ENCODE measurements at regions not wholly inside any gene's neighbourhood (a gene's known extent, or its start where the extent isn't known, plus 50 kb on each side); places are given as distances from the start of the nearest gene placed in this dataset.

- no peak for DNase-seq (ENCODE audit: low read depth in 2 of 2)
These were observed 50.2 kb upstream of the XPA start for GRCh38 chr9:97747201-97747965.

GRCh38 chr9:97748525-97748924, 51.4 kb upstream of the XPA start:
- no peak for DNase-seq (ENCODE audit: low read depth in 2 of 2)

GRCh38 chr9:97749928-97750327, 52.8 kb upstream of the XPA start:
- no peak for DNase-seq (ENCODE audit: low read depth in 2 of 2)

- no peak for DNase-seq (ENCODE audit: low read depth in 2 of 2)
These were observed 54.4 kb upstream of the XPA start for GRCh38 chr9:97751531-97751930.

GRCh38 chr9:97752274-97752673, 55.1 kb upstream of the XPA start:
- DNase-seq (ENCODE audit: low read depth in 2 of 2), result no peak

GRCh38 chr9:97753364-97753763, 56.2 kb upstream of the XPA start:
- DNase-seq (ENCODE audit: low read depth in 2 of 2), result no peak

GRCh38 chr9:97753975-97754374, 56.8 kb upstream of the XPA start:
- no peak for DNase-seq (ENCODE audit: low read depth in 2 of 2)

GRCh38 chr9:97755618-97756267, 58.6 kb upstream of the XPA start:
- no peak for DNase-seq (ENCODE audit: low read depth in 2 of 2)

- DNase-seq (ENCODE audit: low read depth in 2 of 2), result no peak
These were observed 59.9 kb upstream of the XPA start for GRCh38 chr9:97756991-97757390.

GRCh38 chr9:97758334-97758916, 61.3 kb upstream of the XPA start:
- no peak for DNase-seq (ENCODE audit: low read depth in 2 of 2)

GRCh38 chr9:97759581-97760288, 62.6 kb upstream of the XPA start:
- DNase-seq (ENCODE audit: low read depth in 2 of 2), result no peak

GRCh38 chr9:97761056-97761598, 64.0 kb upstream of the XPA start:
- no peak for DNase-seq (ENCODE audit: low read depth in 2 of 2)

GRCh38 chr9:97761879-97762278, 64.7 kb upstream of the XPA start:
- DNase-seq (ENCODE audit: low read depth in 2 of 2), result no peak

GRCh38 chr9:97763874-97764273, 66.7 kb upstream of the XPA start:
- DNase-seq (ENCODE audit: low read depth in 2 of 2), result no peak

GRCh38 chr9:97766092-97766491, 69.0 kb upstream of the XPA start:
- no peak for DNase-seq (ENCODE audit: low read depth in 2 of 2)

GRCh38 chr9:97766610-97767009, 69.5 kb upstream of the XPA start:
- no peak for DNase-seq (ENCODE audit: low read depth in 2 of 2)

GRCh38 chr9:97767891-97768290, 70.8 kb upstream of the XPA start:
- no peak for DNase-seq (ENCODE audit: low read depth in 2 of 2)

- no peak for DNase-seq (ENCODE audit: low read depth in 2 of 2)
These were observed 71.6 kb upstream of the XPA start for GRCh38 chr9:97768746-97769145.

- DNase-seq (ENCODE audit: low read depth in 2 of 2), result no peak
These were observed 72.1 kb upstream of the XPA start for GRCh38 chr9:97769208-97769607.

GRCh38 chr9:97770808-97771372, 73.8 kb upstream of the XPA start:
- no peak for DNase-seq (ENCODE audit: low read depth in 2 of 2)

GRCh38 chr9:97771641-97772040, 74.5 kb upstream of the XPA start:
- DNase-seq (ENCODE audit: low read depth in 2 of 2), result no peak

GRCh38 chr9:97772145-97772544, 75.0 kb upstream of the XPA start:
- no peak for DNase-seq (ENCODE audit: low read depth in 2 of 2)

Measured in stimulated activated CD8-positive, alpha-beta memory T cell treated with anti-CD3 and anti-CD28 coated beads, Interleukin-2, amount 100 ng/mL, for 1 hour (primary cell).